Mucosa of gallbladder (tissue), 1 donor: ENCODE measurements at regions not wholly inside any gene's neighbourhood (a gene's known extent, or its start where the extent isn't known, plus 50 kb on each side); places are given as distances from the start of the nearest gene placed in this dataset.

Source experiments
- DNase-seq: peaks from one replicate; pipeline ENCODE4 v3.0.0-alpha.2; 2020; ENCODE audit warnings: low spot score
- donor health status: DM: no; HTN: no; CAD: no.

DNA sequence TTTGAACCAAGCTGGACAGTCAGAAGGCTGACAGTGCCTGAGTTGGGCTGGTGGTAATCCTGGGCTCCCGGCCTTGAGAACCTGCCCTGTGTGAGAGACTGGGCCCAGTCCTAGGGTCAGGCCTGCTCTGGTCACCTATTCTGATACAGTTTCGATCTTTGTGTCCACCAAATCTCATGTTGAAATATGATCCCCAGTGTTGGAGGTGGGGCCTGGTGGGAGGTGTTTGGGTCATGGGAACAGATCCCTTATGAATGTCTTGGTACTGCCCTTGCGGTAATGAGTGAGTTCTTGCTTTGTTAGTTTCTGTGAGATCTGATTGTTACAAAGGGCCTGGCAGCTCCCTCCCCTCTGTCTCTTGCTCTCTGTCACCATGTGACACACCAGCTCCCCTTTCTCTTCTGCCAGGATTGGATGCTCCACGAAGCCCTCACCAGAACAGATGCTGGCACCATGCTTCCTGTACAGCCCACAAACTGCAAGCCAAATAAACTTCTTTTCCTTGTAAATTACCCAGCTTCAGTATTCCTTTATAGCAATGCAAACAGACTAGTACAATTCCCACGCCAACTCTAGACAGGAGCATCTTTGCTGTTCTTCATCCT is 111.8 kb upstream of the ZNF438 start:
- DNase-seq: no peak

DNA sequence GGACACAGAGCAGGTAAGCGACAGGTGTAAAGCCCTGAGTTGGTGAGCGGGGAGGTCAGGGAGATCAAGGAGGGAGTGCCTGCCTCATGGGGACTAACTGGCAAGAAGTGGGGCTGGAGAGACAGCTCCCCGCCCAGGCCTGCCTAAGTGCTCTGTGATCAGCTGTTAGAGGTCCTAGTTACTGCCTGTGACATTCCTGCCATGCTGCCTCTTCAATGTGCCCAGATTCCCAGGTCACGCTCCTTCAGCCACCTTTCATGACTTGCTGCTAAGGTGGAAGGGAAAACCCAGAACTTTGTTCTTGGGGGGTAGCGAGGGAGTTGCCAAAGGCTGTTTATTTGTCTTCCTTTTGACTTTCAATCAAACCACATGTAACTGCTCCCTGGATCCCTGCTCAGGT is 114.3 kb upstream of the ZNF438 start:
- DNase-seq: no peak

DNA sequence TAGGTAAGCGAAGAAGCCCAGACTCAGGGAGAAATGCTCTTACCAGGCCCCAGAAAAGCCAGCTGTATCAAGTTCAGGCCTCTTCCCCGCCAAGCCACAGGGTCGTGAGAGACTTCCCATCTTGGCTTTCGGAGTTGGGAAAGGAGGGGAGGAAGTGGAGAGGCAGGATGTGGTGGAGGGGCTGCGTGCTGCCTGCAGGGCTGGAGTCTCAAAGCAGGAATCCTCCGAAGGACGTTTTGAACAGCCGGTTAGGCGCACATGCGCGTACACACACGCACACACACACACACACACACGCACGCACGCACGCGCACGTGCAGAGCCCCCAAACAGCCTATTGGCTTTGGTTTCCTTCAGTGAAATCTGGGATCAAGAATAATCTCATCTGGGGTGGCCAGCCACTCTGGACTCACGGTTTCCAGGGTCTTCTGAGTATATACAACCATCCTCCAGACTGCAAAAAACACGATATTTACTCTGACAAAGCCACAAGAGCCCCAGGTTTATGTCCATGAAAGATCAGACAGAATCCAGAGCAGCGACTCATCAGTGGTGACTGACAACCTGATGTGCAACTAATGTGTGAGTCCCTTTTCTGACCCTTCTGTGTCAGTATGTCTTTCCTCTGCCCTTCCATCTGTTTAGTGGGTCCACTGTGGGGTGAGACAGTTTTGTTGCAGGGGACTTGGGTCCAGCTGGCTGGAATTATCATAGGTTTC is 115.0 kb upstream of the ZNF438 start:
- DNase-seq: peak; percentile 33

DNA sequence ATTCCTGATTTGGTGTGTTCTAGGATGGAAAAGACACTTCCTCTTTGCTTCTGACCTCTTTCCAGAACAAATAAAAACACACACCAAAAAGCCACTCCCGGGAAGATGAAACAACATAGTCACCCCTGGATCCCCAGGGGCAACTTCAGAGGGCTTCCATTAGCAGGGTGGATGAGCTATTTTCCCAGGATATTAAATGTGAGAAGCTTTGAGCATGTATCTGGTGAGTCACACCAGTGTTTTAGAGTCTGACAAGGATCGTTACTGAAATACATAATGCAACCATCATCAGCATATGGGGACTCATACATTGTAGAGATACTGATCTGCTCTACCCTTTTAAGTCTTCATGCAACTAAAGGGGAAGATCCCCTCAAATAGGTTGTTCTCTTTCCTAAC is 115.5 kb upstream of the ZNF438 start:
- DNase-seq: no peak

- DNase-seq: no peak
Measured at GRCh38 chr10:31148951-31149350, 117.3 kb upstream of the ZNF438 start.

DNA sequence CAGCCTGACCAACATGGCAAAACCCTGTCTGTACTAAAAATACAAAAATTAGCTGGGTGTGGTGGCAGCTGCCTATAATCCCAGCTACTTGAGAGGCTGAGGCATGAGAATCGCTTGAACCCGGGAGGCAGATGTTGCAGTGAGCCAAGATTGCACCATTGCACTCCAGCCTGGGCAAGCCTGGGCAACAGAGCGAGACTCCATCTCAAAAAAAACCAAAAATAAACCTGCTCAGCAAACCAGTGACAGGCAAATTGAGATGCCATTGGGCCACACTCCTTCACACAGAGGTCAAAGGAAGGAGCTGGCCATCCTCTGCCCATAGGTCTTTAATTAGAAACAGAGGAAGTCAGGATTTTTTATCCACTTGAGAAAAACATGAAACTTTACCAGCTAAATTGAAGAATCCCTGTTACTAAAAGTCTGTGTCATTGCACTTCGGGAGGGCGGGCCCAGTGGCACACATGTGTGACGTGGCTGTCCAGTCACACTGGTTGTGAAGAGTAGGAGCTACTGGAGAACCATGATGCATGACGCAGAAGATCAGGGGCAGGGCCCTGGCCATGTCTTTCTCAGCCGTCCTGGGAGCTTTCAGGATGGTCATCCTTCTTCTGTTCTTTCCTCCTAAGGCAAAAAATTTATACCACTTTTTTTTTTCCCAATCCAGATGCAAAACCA is 118.3 kb upstream of the ZNF438 start:
- DNase-seq: no peak

DNA sequence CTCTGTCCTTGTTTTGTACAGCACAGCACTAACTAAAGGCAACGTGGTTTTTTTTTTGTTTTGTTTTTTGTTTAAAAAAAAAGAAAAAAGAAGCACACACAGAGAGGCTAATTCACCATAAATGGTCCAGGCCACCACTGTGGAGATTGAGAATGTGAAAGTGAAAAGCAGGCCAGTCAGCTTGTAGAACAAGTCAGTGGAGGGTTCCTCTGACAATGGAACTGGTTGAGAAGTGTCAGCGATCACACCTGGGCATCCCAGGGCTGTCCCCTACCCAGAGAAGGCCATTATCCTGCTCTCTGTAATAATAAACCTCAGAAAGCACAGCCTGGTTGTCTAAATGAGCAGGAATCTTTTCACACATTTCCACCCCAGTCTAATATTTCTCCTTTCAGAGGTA is 119.6 kb upstream of the ZNF438 start:
- no peak for DNase-seq

- no peak for DNase-seq
Measured at GRCh38 chr10:31152421-31153135, 120.9 kb upstream of the ZNF438 start.

DNA sequence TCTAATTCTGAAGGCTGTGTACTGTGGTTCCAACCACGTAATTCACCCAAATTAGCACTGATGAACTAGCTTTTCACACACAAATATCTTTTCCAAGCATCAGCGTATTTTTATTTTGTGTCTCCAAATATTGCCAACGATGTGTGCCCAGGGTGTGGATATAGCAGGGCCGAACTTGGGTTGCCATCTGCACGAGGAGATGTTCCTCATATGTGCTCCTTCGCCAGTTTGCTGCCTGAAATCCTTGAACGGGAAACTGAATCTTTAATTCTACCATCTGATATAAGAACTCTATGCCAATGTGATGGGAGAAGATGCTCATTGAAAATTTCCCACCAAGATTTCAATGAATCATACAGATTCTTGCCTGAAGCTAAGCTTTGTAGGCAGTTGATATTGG is 121.5 kb upstream of the ZNF438 start:
- DNase-seq: no peak

GRCh38 chr10:31153692-31154091 is 122.0 kb upstream of the ZNF438 start:
- no peak for DNase-seq

- DNase-seq: no peak
Measured at GRCh38 chr10:31154996-31155395, 123.3 kb upstream of the ZNF438 start.

DNA sequence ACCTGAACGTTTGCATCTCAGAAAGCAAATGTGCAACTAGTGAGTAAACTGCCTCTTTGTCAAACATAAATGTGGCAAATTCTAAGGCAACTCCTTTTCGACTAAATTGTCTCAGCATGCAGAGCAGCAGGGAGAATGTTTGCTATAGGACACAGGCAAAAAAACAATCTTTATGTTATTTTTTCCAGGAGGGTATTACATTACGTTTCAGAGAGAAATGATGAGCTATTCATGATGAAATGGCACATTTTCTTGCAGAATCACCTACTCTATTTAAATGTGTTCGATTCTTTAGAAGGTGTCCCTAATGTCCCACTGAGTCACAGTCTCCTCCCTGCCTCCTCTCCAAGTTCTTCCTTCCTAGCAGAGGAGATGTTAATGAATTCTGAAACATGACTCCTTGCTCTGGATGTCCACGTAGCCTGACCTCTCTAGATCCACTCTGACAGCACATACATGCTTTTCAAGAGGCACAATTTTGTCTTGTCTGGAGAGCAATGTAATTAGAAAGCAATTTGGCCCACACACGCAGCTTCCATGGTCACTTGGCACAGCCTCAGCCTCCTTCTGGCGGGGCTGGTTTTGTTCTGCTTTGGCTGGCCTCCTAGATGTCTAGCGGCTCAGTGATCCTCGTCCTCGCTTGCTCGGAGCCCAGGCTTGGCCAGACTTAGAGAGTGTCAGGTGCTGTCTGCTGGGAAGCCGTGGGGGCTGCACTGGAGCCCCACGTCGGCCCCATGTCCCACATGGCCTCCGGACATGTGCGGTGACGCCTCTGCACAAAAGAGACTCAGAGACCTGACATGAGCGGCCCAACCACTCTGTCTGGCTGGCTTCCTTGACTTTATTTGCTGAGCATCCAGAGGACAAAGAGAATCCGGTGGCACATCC is 125.7 kb upstream of the ZNF438 start:
- peak; percentile 25 for DNase-seq

GRCh38 chr10:31158011-31158658 is 126.5 kb upstream of the ZNF438 start:
- DNase-seq: no peak

DNA sequence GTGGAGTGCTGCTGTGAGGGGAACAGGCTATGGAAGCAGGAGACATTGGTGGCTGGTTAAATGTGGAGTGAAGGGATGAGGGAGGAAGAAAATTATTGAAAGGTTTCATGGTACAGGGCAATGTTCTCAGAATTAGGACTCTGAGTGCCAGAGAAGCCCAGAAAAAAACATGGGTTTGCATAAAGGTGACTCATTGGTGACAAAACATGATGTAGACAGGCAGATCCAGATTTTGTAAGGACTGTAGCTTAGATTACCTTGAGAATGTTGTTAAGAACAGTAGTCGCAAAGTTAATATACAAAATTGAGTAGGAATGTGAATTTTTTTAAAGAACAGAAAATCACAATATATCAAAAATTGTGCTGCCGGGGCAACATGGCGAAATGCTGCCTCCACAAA is 134.9 kb upstream of the ZNF438 start:
- DNase-seq: no peak

GRCh38 chr10:31170636-31171035 is 139.0 kb upstream of the ZNF438 start:
- DNase-seq: no peak

GRCh38 chr10:31171402-31172083 is 139.9 kb upstream of the ZNF438 start:
- DNase-seq: no peak

DNA sequence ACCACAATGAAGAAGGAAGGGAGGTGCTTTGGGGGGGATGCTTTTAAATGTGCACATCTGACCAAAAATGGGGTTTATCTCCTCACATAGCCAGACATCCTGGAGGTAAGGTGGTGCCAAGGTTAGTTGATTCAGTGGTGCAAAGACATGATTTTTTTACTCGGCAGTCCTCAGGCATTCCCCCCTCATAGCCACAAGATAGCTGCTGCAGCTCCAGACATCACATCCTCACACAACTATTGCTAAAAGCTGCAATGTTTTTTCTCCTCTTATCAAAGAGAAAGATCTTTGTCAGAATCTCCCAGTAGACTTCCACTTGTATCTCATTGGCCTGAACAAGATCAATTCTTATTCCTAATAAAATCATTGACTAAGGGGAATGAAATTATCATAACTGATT is 141.3 kb upstream of the ZNF438 start:
- DNase-seq: no peak

DNA sequence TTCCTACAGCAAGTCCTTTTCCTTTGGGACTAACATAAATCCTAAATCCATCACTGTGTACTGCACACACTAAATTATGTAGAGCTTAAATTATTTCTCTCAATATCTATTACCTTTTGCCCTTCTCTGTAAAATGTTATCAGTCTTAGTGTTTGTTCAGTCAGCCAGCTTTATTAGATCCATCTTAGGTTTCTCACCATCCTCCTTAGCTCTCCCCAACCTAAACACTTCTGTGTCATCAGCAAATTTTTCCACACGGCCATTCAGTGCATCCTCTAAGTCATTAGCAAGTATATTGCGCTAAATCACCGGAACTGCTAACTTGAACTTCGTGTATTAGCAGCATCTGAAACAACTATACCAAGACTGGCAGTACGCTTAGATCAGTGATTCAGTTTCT is 142.1 kb upstream of the ZNF438 start:
- no peak for DNase-seq

- DNase-seq: no peak
Measured at GRCh38 chr10:31179091-31179680, 139.8 kb upstream of the ZEB1 start.
